Cerebellar cortex (tissue), 1 donor: ENCODE measurements at regions not wholly inside any gene's neighbourhood (a gene's known extent, or its start where the extent isn't known, plus 50 kb on each side); places are given as distances from the start of the nearest gene placed in this dataset.
"Not testable (repeated sequence)": the region's sequence is repeated elsewhere in the genome, so short reads cannot be mapped to it uniquely, and the experiment has no call there.

Experiments
- DNase-seq: peaks from one replicate; pipeline ENCODE4 v3.0.0-alpha.2; 2015; ENCODE audit warnings: low spot score

- DNase-seq: no peak
Measured at GRCh38 chr10:9510626-9511025, 1456.1 kb downstream of the GATA3 start.

GRCh38 chr10:9515922-9516321 lies 1461.4 kb downstream of the GATA3 start:
- DNase-seq: no peak

GRCh38 chr10:9535744-9536143 lies 1481.3 kb downstream of the GATA3 start:
- no peak for DNase-seq

- no peak for DNase-seq
Measured at GRCh38 chr10:9545073-9545472, 1472.6 kb upstream of the CELF2 start.

GRCh38 chr10:9547936-9548904 lies 1469.5 kb upstream of the CELF2 start:
- no peak for DNase-seq

- no peak for DNase-seq
Measured at GRCh38 chr10:9550810-9551209, 1466.9 kb upstream of the CELF2 start.

- DNase-seq: no peak
Measured at GRCh38 chr10:9554321-9554720, 1463.4 kb upstream of the CELF2 start.

GRCh38 chr10:9560976-9561375 lies 1456.7 kb upstream of the CELF2 start:
- DNase-seq: no peak

GRCh38 chr10:9561821-9562505 lies 1455.7 kb upstream of the CELF2 start:
- DNase-seq: no peak

- no peak for DNase-seq
Measured at GRCh38 chr10:9577746-9578145, 1439.9 kb upstream of the CELF2 start.

GRCh38 chr10:9579110-9579705 lies 1438.5 kb upstream of the CELF2 start:
- DNase-seq: no peak

GRCh38 chr10:9582803-9583202 lies 1434.9 kb upstream of the CELF2 start:
- DNase-seq: not testable (repeated sequence)

- no peak for DNase-seq
Measured at GRCh38 chr10:9596368-9596920, 1421.2 kb upstream of the CELF2 start.

- DNase-seq: no peak
Measured at GRCh38 chr10:9602998-9603397, 1414.7 kb upstream of the CELF2 start.

- no peak for DNase-seq
Measured at GRCh38 chr10:9603972-9604371, 1413.7 kb upstream of the CELF2 start.

GRCh38 chr10:9605231-9605630 lies 1412.4 kb upstream of the CELF2 start:
- DNase-seq: no peak

GRCh38 chr10:9608602-9609001 lies 1409.1 kb upstream of the CELF2 start:
- DNase-seq: no peak

- no peak for DNase-seq
Measured at GRCh38 chr10:9613338-9614075, 1404.2 kb upstream of the CELF2 start.

- no peak for DNase-seq
Measured at GRCh38 chr10:9615189-9615588, 1402.5 kb upstream of the CELF2 start.

GRCh38 chr10:9621216-9621615 lies 1396.5 kb upstream of the CELF2 start:
- no peak for DNase-seq

- no peak for DNase-seq
Measured at GRCh38 chr10:9625304-9625703, 1392.4 kb upstream of the CELF2 start.

GRCh38 chr10:9634466-9634865 lies 1383.2 kb upstream of the CELF2 start:
- DNase-seq: no peak
